CD14-positive monocyte (primary cell): ENCODE measurements at regions not wholly inside any gene's neighbourhood (a gene's known extent, or its start where the extent isn't known, plus 50 kb on each side); places are given as distances from the start of the nearest gene placed in this dataset.

Experiments
- DNase-seq, 3 donors: peaks; one replicate each; pipeline ENCODE4 v3.0.0-alpha.2; 2011 to 2022
- H2AFZ ChIP-seq: 2 replicates; pipeline ENCODE4 v1.6.0; 2012; ENCODE audit warnings: mild to moderate bottlenecking, low read depth, low read length, inconsistent platforms; ENCODE audit not compliant: insufficient read depth, poor library complexity, severe bottlenecking
- H3K27ac ChIP-seq, 2 donors: 1 replicate in 1 of 2; 2 replicates in 1 of 2; pipeline ENCODE4 v1.5.1; 2012 to 2013; ENCODE audit warnings: low read length in 2 of 2, control low read depth in 1 of 2, inconsistent platforms in 1 of 2, low read depth in 1 of 2, mild to moderate bottlenecking in 1 of 2
- H3K27me3 ChIP-seq, 2 donors: one replicate each; pipeline versions ENCODE4 v1.6.0 to v1.6.1; 2011 to 2013; ENCODE audit warnings: low read length in 2 of 2; ENCODE audit not compliant: control insufficient read depth in 2 of 2, insufficient read depth in 2 of 2
- H3K36me3 ChIP-seq, 2 donors: replicated peaks in 1 of 2; 1 replicate in 1 of 2; 2 replicates in 1 of 2; pipeline versions ENCODE4 v1.5.1 to v1.6.1; 2012 to 2013; ENCODE audit warnings: low read length in 2 of 2, control low read depth in 1 of 2, inconsistent platforms in 1 of 2, mild to moderate bottlenecking in 1 of 2; ENCODE audit not compliant: insufficient read depth in 2 of 2, control insufficient read depth in 1 of 2
- H3K4me1 ChIP-seq, 2 donors: 1 replicate in 1 of 2; 2 replicates in 1 of 2; pipeline versions ENCODE4 v1.5.1 to v1.6.1; 2012 to 2013; ENCODE audit warnings: low read length in 2 of 2, control low read depth in 1 of 2, inconsistent platforms in 1 of 2, mild to moderate bottlenecking in 1 of 2, moderate library complexity in 1 of 2; ENCODE audit not compliant: insufficient read depth in 2 of 2, control insufficient read depth in 1 of 2
- H3K4me2 ChIP-seq: replicated peaks from 2 replicates; pipeline ENCODE3; 2012; ENCODE audit warnings: low read length, moderate library complexity, mild to moderate bottlenecking; ENCODE audit not compliant: poor library complexity, severe bottlenecking; ENCODE audit errors: extremely low read depth
- H3K4me3 ChIP-seq, 3 experiments: fragments of 200-600 bp in 1 of 3; sonication (generic) in 1 of 3; replicated peaks in 1 of 3; 1 replicate in 2 of 3; 2 replicates in 1 of 3; pipeline ENCODE4 v1.5.1; 2011 to 2013; ENCODE audit warnings: low read length in 3 of 3, mild to moderate bottlenecking in 3 of 3, control low read depth in 2 of 3, low read depth in 2 of 3, inconsistent platforms in 1 of 3, moderate library complexity in 1 of 3
- H3K79me2 ChIP-seq: 2 replicates; pipeline ENCODE4 v1.6.0; 2012; ENCODE audit warnings: mild to moderate bottlenecking, control low read depth, inconsistent platforms, low read length, moderate library complexity; ENCODE audit not compliant: insufficient read depth
- H3K9ac ChIP-seq: 2 replicates; pipeline ENCODE4 v1.6.0; 2017; ENCODE audit warnings: low read length, mild to moderate bottlenecking; ENCODE audit not compliant: insufficient read depth, poor library complexity, severe bottlenecking
- H3K9me3 ChIP-seq, 2 donors: replicated peaks in 1 of 2; 1 replicate in 1 of 2; 2 replicates in 1 of 2; pipeline versions ENCODE4 v1.5.1 to v1.6.1; 2012 to 2013; ENCODE audit warnings: low read length in 2 of 2, control low read depth in 1 of 2; ENCODE audit not compliant: control insufficient read depth in 1 of 2, insufficient read depth in 1 of 2
- H4K20me1 ChIP-seq: 2 replicates; pipeline ENCODE4 v1.6.0; 2012; ENCODE audit warnings: mild to moderate bottlenecking, low read length, control low read depth, moderate library complexity; ENCODE audit not compliant: insufficient read depth
- H3K27ac Mint-ChIP-seq, 7 donors: one replicate each; pipeline ENCODE4 v1.8.0; 2020; ENCODE audit warnings: mild to moderate bottlenecking in 7 of 7, mixed read lengths in 7 of 7, moderate library complexity in 6 of 7, inconsistent platforms in 2 of 7
- H3K27me3 Mint-ChIP-seq, 3 donors: one replicate each; pipeline ENCODE4 v1.8.0; 2021 to 2022; ENCODE audit warnings: low read depth in 3 of 3, mild to moderate bottlenecking in 3 of 3, mixed read lengths in 3 of 3, moderate library complexity in 3 of 3, inconsistent platforms in 1 of 3
- H3K36me3 Mint-ChIP-seq, 2 donors: one replicate each; pipeline ENCODE4 v1.8.0; 2020; ENCODE audit warnings: mixed read lengths in 2 of 2, inconsistent platforms in 1 of 2, mild to moderate bottlenecking in 1 of 2
- H3K4me1 Mint-ChIP-seq: one replicate; pipeline ENCODE4 v1.8.0; 2020; ENCODE audit warnings: mild to moderate bottlenecking, mixed read lengths
- H3K4me3 Mint-ChIP-seq, 2 donors: one replicate each; pipeline ENCODE4 v1.8.0; 2020; ENCODE audit warnings: mild to moderate bottlenecking in 2 of 2, mixed read lengths in 2 of 2, moderate library complexity in 1 of 2
- H3K9me3 Mint-ChIP-seq, 7 donors: one replicate each; pipeline ENCODE4 v1.8.0; 2020 to 2022; ENCODE audit warnings: mixed read lengths in 7 of 7, mild to moderate bottlenecking in 6 of 7, moderate library complexity in 6 of 7, inconsistent platforms in 2 of 7
- CTCF ChIP-seq: fragments of 200-600 bp; IDR thresholded peaks from one replicate; pipeline ENCODE4 v1.8.0; 2022; ENCODE audit warnings: antibody characterized with exemption, mild to moderate bottlenecking
- WGBS: methylation state at CpG from one replicate; pipeline ENCODE4 v1.1.5; 2013; ENCODE audit warnings: missing lambda C conversion rate; ENCODE audit not compliant: insufficient coverage; 5-methylcytosine and 5-hydroxymethylcytosine counted together
- intact Hi-C, 2 donors: fragments of 100-400 bp; cut with micrococcal nuclease; formaldehyde crosslinking; loops; one replicate each; pipeline versions ENCODE4 v1.15.0 to v1.15.1; 2023

- WGBS = no CpG with 5 or more reads among the region's 2 CpGs
- H3K4me3 Mint-ChIP-seq = no peak overlapping the region
- Histone ChIP-seq H3K4me2 (no peak overlapping the region), H3K36me3 (no peaks in the 10 kb centered on the region), H3K27me3 (no peaks in the 10 kb centered on the region), H2AFZ (no peak overlapping the region), H3K4me1 (no peaks in the 10 kb centered on the region), H3K4me3 (no peak overlapping the region), H3K9ac (no peak overlapping the region), H3K27ac (no peak overlapping the region), H4K20me1 (no peaks in the 10 kb centered on the region), H3K9me3 (no peaks in the 10 kb centered on the region), H3K79me2 (no peaks in the 10 kb centered on the region)
- no peaks in the 10 kb centered on the region for H3K9me3 Mint-ChIP-seq
- DNase-seq = no peak
- intact Hi-C loops = no loop called here
- H3K4me1 Mint-ChIP-seq = no peaks in the 10 kb centered on the region
- no peaks in the 10 kb centered on the region for H3K36me3 Mint-ChIP-seq
- no peak for TF ChIP-seq CTCF
- H3K27me3 Mint-ChIP-seq = peaks cover 0 to 2% (median 0%) of the 10 kb centered on the region in 3 donors
- no peak overlapping the region for H3K27ac Mint-ChIP-seq
Measured at GRCh38 chr2:117693651-117694050, 120.8 kb upstream of the DDX18 start.

- Histone ChIP-seq H3K4me2 (no peak overlapping the region), H3K9me3 (no peaks in the 10 kb centered on the region), H3K79me2 (no peaks in the 10 kb centered on the region), H2AFZ (no peak overlapping the region), H3K4me3 (no peak overlapping the region), H3K4me1 (no peaks in the 10 kb centered on the region), H3K36me3 (no peaks in the 10 kb centered on the region), H3K27me3 (no peaks in the 10 kb centered on the region), H4K20me1 (no peaks in the 10 kb centered on the region), H3K9ac (no peak overlapping the region), H3K27ac (no peak overlapping the region)
- Mint-ChIP-seq H3K36me3 (no peaks in the 10 kb centered on the region), H3K27me3 (peaks cover 0 to 2% (median 0%) of the 10 kb centered on the region in 3 donors), H3K27ac (no peak overlapping the region), H3K4me3 (no peak overlapping the region), H3K9me3 (peaks cover 0 to 2% (median 0%) of the 10 kb centered on the region in 7 donors), H3K4me1 (no peaks in the 10 kb centered on the region)
- no peak for DNase-seq
- intact Hi-C loops = no loop called here
- WGBS = 86% methylated on average over 2 of the region's 4 CpGs
- TF ChIP-seq CTCF = no peak
Measured at GRCh38 chr2:117698287-117698686, 116.2 kb upstream of the DDX18 start.
